ENCODE measurements at regions not wholly inside any gene's neighbourhood (a gene's known extent, or its start where the extent isn't known, plus 50 kb on each side); places are given as distances from the start of the nearest gene placed in this dataset.

- no peak for TF ChIP-seq CTCF (IDR thresholded peaks at IDR 0.05)
- TF ChIP-seq POLR2A (IDR thresholded peaks at IDR 0.05), result no peak
These were observed 190.5 kb downstream of the PTPRC start for GRCh38 chr1:198829356-198829755.
